ENCODE measurements at regions not wholly inside any gene's neighbourhood (a gene's known extent, or its start where the extent isn't known, plus 50 kb on each side); places are given as distances from the start of the nearest gene placed in this dataset.

DNA sequence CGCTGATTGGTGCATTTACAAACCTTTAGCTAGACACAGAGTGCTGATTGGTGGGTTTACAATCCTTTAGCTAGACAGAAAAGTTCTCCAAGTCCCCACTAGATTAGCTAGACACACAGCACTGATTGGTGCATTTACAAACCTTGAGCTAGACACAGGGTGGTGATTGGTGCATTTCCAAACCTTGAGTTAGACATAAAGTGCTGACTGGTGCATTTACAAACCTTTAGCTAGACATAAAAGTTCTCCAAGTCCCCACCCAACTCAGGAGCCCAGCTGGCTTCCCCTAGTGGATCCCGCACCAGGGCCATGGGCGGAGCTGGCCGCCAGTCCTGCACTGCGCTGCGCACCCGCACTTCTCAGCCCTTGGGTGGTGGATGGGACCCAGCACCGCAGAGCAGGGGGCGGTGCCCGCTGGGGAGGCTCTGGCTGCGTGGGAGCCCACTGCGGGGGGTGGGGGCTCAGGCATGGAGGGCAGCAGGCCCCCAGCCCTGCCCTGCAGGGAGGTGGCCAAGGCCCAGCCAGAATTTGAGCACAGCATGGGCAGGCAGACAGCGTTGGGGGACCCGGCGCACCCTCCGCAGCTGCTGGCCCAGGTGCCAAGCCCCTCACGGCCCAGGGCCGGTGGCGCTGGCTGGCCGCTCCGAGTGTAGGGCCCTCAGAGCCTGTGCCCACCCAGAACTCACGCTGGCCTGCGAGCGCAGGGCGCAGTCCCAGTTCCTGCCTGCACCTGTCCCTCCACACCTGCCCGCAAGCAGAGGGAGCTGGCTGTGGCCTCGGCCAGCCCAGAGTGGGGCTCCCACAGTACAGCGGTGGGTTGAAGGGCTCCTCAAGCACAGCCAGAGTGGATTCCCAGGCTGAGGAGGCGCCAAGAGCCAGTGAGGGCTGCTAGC is 608.9 kb upstream of the LCORL start:
- TF ChIP-seq, protein P1, sequence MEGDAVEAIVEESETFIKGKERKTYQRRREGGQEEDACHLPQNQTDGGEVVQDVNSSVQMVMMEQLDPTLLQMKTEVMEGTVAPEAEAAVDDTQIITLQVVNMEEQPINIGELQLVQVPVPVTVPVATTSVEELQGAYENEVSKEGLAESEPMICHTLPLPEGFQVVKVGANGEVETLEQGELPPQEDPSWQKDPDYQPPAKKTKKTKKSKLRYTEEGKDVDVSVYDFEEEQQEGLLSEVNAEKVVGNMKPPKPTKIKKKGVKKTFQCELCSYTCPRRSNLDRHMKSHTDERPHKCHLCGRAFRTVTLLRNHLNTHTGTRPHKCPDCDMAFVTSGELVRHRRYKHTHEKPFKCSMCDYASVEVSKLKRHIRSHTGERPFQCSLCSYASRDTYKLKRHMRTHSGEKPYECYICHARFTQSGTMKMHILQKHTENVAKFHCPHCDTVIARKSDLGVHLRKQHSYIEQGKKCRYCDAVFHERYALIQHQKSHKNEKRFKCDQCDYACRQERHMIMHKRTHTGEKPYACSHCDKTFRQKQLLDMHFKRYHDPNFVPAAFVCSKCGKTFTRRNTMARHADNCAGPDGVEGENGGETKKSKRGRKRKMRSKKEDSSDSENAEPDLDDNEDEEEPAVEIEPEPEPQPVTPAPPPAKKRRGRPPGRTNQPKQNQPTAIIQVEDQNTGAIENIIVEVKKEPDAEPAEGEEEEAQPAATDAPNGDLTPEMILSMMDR (conservative IDR thresholded peaks at IDR 0.05; ENCODE audit: low read depth, low read length) = no peak
- no peak for TF ChIP-seq EZH2 (IDR thresholded peaks at IDR 0.05; ENCODE audit: borderline replicate concordance, low read depth, low read length, poor library complexity, severe bottlenecking)
- intact Hi-C loops (cut with micrococcal nuclease; ENCODE audit: unreplicated experiment) = no loop called here
- no peak for DNase-seq (ENCODE audit: low spot score)
- POLR2A ChIA-PET (ENCODE audit: low non-redundant PET) = no interaction called here
- Histone ChIP-seq H3K4me1 (ENCODE audit: insufficient read depth, low read length, poor library complexity, severe bottlenecking) (no peaks in the 10 kb centered on the region), H3K4me3 (ENCODE audit: low read depth, low read length, poor library complexity, severe bottlenecking) (no peak overlapping the region), H3K27me3 (replicated peaks; ENCODE audit: insufficient read depth, low read depth, low read length, poor library complexity) (no peaks in the 10 kb centered on the region), H3K36me3 (ENCODE audit: insufficient read depth, low read length, poor library complexity, severe bottlenecking) (no peaks in the 10 kb centered on the region), H3K27ac (ENCODE audit: low read depth, low read length, poor library complexity, severe bottlenecking) (no peak overlapping the region), H3K9me3 (ENCODE audit: low read depth, low read length, poor library complexity, severe bottlenecking) (no peaks in the 10 kb centered on the region)
- no TSS peak for BruUV-seq (replicated peaks)
- CTCF ChIA-PET = no interaction called here

GRCh38 chr4:18627447-18628005 is 606.0 kb upstream of the LCORL start:
- CTCF ChIA-PET = no interaction called here
- no TSS peak for BruUV-seq (replicated peaks)
- intact Hi-C loops (cut with micrococcal nuclease; ENCODE audit: unreplicated experiment) = no loop called here
- Histone ChIP-seq H3K9me3 (ENCODE audit: low read depth, low read length, poor library complexity, severe bottlenecking) (no peaks in the 10 kb centered on the region), H3K4me3 (ENCODE audit: low read depth, low read length, poor library complexity, severe bottlenecking) (no peak overlapping the region), H3K27me3 (replicated peaks; ENCODE audit: insufficient read depth, low read depth, low read length, poor library complexity) (no peaks in the 10 kb centered on the region), H3K4me1 (ENCODE audit: insufficient read depth, low read length, poor library complexity, severe bottlenecking) (no peaks in the 10 kb centered on the region), H3K36me3 (ENCODE audit: insufficient read depth, low read length, poor library complexity, severe bottlenecking) (no peaks in the 10 kb centered on the region), H3K27ac (ENCODE audit: low read depth, low read length, poor library complexity, severe bottlenecking) (no peak overlapping the region)
- TF ChIP-seq, protein P1 (conservative IDR thresholded peaks at IDR 0.05; ENCODE audit: low read depth, low read length) = no peak
- no peak for TF ChIP-seq EZH2 (IDR thresholded peaks at IDR 0.05; ENCODE audit: borderline replicate concordance, low read depth, low read length, poor library complexity, severe bottlenecking)
- POLR2A ChIA-PET (ENCODE audit: low non-redundant PET) = no interaction called here
- DNase-seq (ENCODE audit: low spot score) = no peak

DNA sequence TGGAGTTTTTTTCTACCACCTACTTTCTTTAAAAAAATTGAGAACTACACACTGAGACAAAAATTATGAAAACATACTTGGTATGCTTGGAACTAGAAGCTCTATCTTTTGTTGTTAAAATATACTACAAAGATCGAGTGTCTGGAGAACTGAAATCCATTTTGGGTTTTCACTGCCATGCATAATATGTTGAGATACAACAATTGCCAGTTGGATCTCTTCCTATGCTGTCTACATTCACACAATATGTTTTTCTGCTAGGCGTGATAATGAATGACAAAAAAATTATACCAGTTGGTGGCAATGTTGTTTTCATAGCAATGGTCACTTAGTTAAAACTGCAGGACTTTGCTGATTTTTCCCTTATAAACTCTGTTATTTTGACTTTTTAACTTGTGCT is 605.4 kb upstream of the LCORL start:
- BruUV-seq (replicated peaks) = no TSS peak
- TF ChIP-seq, protein P1 (conservative IDR thresholded peaks at IDR 0.05; ENCODE audit: low read depth, low read length) = no peak
- no peak for TF ChIP-seq EZH2 (IDR thresholded peaks at IDR 0.05; ENCODE audit: borderline replicate concordance, low read depth, low read length, poor library complexity, severe bottlenecking)
- Histone ChIP-seq H3K4me1 (ENCODE audit: insufficient read depth, low read length, poor library complexity, severe bottlenecking) (no peaks in the 10 kb centered on the region), H3K36me3 (ENCODE audit: insufficient read depth, low read length, poor library complexity, severe bottlenecking) (no peaks in the 10 kb centered on the region), H3K27me3 (replicated peaks; ENCODE audit: insufficient read depth, low read depth, low read length, poor library complexity) (no peaks in the 10 kb centered on the region), H3K4me3 (ENCODE audit: low read depth, low read length, poor library complexity, severe bottlenecking) (no peak overlapping the region), H3K9me3 (ENCODE audit: low read depth, low read length, poor library complexity, severe bottlenecking) (no peaks in the 10 kb centered on the region), H3K27ac (ENCODE audit: low read depth, low read length, poor library complexity, severe bottlenecking) (no peak overlapping the region)
- intact Hi-C loops (cut with micrococcal nuclease; ENCODE audit: unreplicated experiment) = no loop called here
- CTCF ChIA-PET = no interaction called here
- DNase-seq (ENCODE audit: low spot score) = no peak
- POLR2A ChIA-PET (ENCODE audit: low non-redundant PET) = no interaction called here
